HepG2 (cell line): ENCODE measurements at regions not wholly inside any gene's neighbourhood (a gene's known extent, or its start where the extent isn't known, plus 50 kb on each side); places are given as distances from the start of the nearest gene placed in this dataset.

Source experiments
- ATAC-seq: fragments of 200-7000 bp; cut with Tn5 transposase; 3 replicates; pipeline ENCODE4 v1.9.1; 2020; ENCODE audit warnings: mild to moderate bottlenecking, moderate library complexity
- BruUV-seq: library from RNA; stranded (reverse); fragments of 400-500 nt; replicated peaks from 2 replicates; lab custom pipeline; 2021; lab: Mats Ljungman, UMichigan
- CTCF ChIA-PET: fragments of 300-600 bp; formaldehyde crosslinking; extraction: SDS; loops from one replicate; lab custom pipeline; 2021; ENCODE audit warnings: low total read pairs, inconsistent platforms, low intra/inter-chr PET ratio; lab: Yijun Ruan, JAX
- POLR2A ChIA-PET: fragments of 350-600 bp; sonication (Branson Sonifier 250); formaldehyde crosslinking; loops from one replicate; lab custom pipeline; 2020; ENCODE audit warnings: antibody characterized with exemption, inconsistent platforms; lab: Yijun Ruan, JAX
- DNase-seq: peaks from one replicate; pipeline ENCODE4 v3.0.0-alpha.2; 2015; ENCODE audit warnings: low spot score
- FAIRE-seq: peaks from 3 replicates; lab custom pipeline; 2011; peaks lifted over from hg19 to GRCh38; lab: Jason Lieb, UNC
- H2AFZ ChIP-seq: one replicate; pipeline ENCODE4 v1.6.1; 2011; ENCODE audit warnings: low read length, inconsistent platforms
- H3K27ac ChIP-seq: fragments of 300-600 bp; 3 replicates; pipeline ENCODE4 v1.8.0; 2011; ENCODE audit warnings: mixed run types, mild to moderate bottlenecking, mixed read lengths, low read length, inconsistent platforms; ENCODE audit not compliant: insufficient read depth; ENCODE audit errors: extremely low read length
- H3K27me3 ChIP-seq, 2 experiments: fragments of 200-600 bp in 1 of 2; 2 replicates in 1 of 2; 3 replicates in 1 of 2; pipeline versions ENCODE4 v1.6.0 to v1.8.0; 2011; ENCODE audit warnings: low read length in 2 of 2, mild to moderate bottlenecking in 2 of 2, moderate library complexity in 2 of 2, inconsistent platforms in 1 of 2; ENCODE audit not compliant: insufficient read depth in 2 of 2, control insufficient read depth in 1 of 2
- H3K36me3 ChIP-seq, 2 experiments: fragments of 200-600 bp in 1 of 2; replicated peaks in 1 of 2; 2 replicates in 1 of 2; 3 replicates in 1 of 2; pipeline versions ENCODE4 v1.5.1 to v1.8.0; 2011; ENCODE audit warnings: low read length in 2 of 2, inconsistent platforms in 1 of 2; ENCODE audit not compliant: insufficient read depth in 2 of 2, control insufficient read depth in 1 of 2
- H3K4me1 ChIP-seq: 2 replicates; pipeline ENCODE4 v1.5.1; 2012; ENCODE audit warnings: low read length, inconsistent platforms; ENCODE audit not compliant: insufficient read depth
- H3K4me2 ChIP-seq: 2 replicates; pipeline ENCODE4 v1.6.0; 2011; ENCODE audit warnings: low read depth, low read length, inconsistent platforms
- H3K4me3 ChIP-seq, 3 experiments: fragments of 200-600 bp in 1 of 3; sonication (generic), shearing (Covaris generic) in 1 of 3; replicated peaks in 1 of 3; 2 replicates each; pipeline ENCODE4 v1.5.1; 2011 to 2016; ENCODE audit warnings: low read length in 3 of 3, inconsistent platforms in 2 of 3, low read depth in 2 of 3, mild to moderate bottlenecking in 2 of 3, control low read depth in 1 of 3, mixed read lengths in 1 of 3; ENCODE audit not compliant: insufficient read depth in 1 of 3
- H3K79me2 ChIP-seq: one replicate; pipeline ENCODE4 v1.6.1; 2011; ENCODE audit warnings: low read length, inconsistent platforms; ENCODE audit not compliant: insufficient read depth
- H3K9ac ChIP-seq: 2 replicates; pipeline ENCODE4 v1.6.0; 2011; ENCODE audit warnings: mild to moderate bottlenecking, low read depth, low read length, inconsistent platforms; ENCODE audit not compliant: insufficient read depth
- H3K9me3 ChIP-seq: 2 replicates; pipeline ENCODE4 v1.5.1; 2012; ENCODE audit warnings: mild to moderate bottlenecking, low read length
- H4K20me1 ChIP-seq: 2 replicates; pipeline ENCODE4 v1.6.0; 2011; ENCODE audit warnings: inconsistent platforms, mild to moderate bottlenecking, low read length, moderate library complexity; ENCODE audit not compliant: insufficient read depth
- ARNT2 ChIP-seq: sonication (generic); formaldehyde crosslinking; IDR thresholded peaks from 2 replicates; pipeline ENCODE4 v1.8.0; 2022; ENCODE audit warnings: mild to moderate bottlenecking, low read depth, missing genetic modification reagents, moderate library complexity
- CREB1 ChIP-seq, 2 experiments: fragments of 450-650 bp in 1 of 2; IDR thresholded peaks; 2 replicates each; pipeline ENCODE4 v1.6.1; 2016 to 2017; ENCODE audit warnings: control low read depth in 1 of 2, mild to moderate bottlenecking in 1 of 2, missing compliant biosample characterization in 1 of 2, missing genetic modification characterization in 1 of 2
- GTF2F1 ChIP-seq: fragments of 150-350 bp; IDR thresholded peaks from 2 replicates; pipeline ENCODE4 v1.6.1; 2014; ENCODE audit warnings: low read length
- HBP1 ChIP-seq: IDR thresholded peaks from 2 replicates; pipeline ENCODE4 v1.6.1; 2016; ENCODE audit warnings: low read depth, control low read depth
- HOXA5 ChIP-seq: sonication (generic); formaldehyde crosslinking; IDR thresholded peaks from 2 replicates; pipeline ENCODE4 v1.4.0; 2020; ENCODE audit warnings: missing genetic modification reagents
- MNT ChIP-seq: fragments of 450-650 bp; IDR thresholded peaks from 2 replicates; pipeline ENCODE4 v1.6.1; 2016
- PAX8 ChIP-seq: sonication (generic); formaldehyde crosslinking; IDR thresholded peaks from 2 replicates; pipeline ENCODE4 v1.8.0; 2022; ENCODE audit warnings: mild to moderate bottlenecking, missing genetic modification reagents, borderline replicate concordance
- ZKSCAN8 ChIP-seq: IDR thresholded peaks from 2 replicates; pipeline ENCODE4 v1.6.1; 2016; ENCODE audit warnings: borderline replicate concordance, missing genetic modification reagents, missing compliant biosample characterization
- ZMYM3 ChIP-seq: sonication (generic); formaldehyde crosslinking; IDR thresholded peaks from 2 replicates; pipeline ENCODE4 v1.5.1; 2020; ENCODE audit warnings: mild to moderate bottlenecking, missing genetic modification reagents
- ZNF251 ChIP-seq: sonication (generic); formaldehyde crosslinking; IDR thresholded peaks from 2 replicates; pipeline ENCODE4 v1.9.0; 2021; ENCODE audit warnings: mild to moderate bottlenecking, missing genetic modification reagents
- ZNF747 ChIP-seq: sonication (generic); formaldehyde crosslinking; IDR thresholded peaks from 2 replicates; pipeline ENCODE4 v1.8.1; 2023; ENCODE audit warnings: missing genetic modification reagents, mild to moderate bottlenecking, borderline replicate concordance
- in situ Hi-C: cut with HindIII; loops from 2 replicates; pipeline ENCODE4 v1.10.0; 2017; ENCODE audit warnings: low pct_unique_long_range_greater_than_20kb; ENCODE audit not compliant: extremely low pct_ligation_motif_present
- intact Hi-C: fragments of 100-400 bp; cut with micrococcal nuclease; formaldehyde crosslinking; loops from one replicate; pipeline ENCODE4 v1.10.0; 2022; ENCODE audit not compliant: unreplicated experiment
- TF ChIP-seq, protein P1 (sequence below): IDR thresholded peaks from 2 replicates; pipeline ENCODE4 v1.6.1; 2018; ENCODE audit warnings: missing genetic modification reagents, mild to moderate bottlenecking, missing compliant biosample characterization
- TF ChIP-seq, protein P2 (sequence below): sonication (generic); formaldehyde crosslinking; IDR thresholded peaks from 2 replicates; pipeline ENCODE4 v1.9.0; 2021; ENCODE audit warnings: missing genetic modification reagents, mild to moderate bottlenecking, borderline replicate concordance
- TF ChIP-seq, protein P3 (sequence below): sonication (generic); formaldehyde crosslinking; IDR thresholded peaks from 2 replicates; pipeline ENCODE4 v1.8.1; 2023; ENCODE audit warnings: missing genetic modification reagents, inconsistent platforms, borderline replicate concordance
- TF ChIP-seq, protein P4 (sequence below): sonication (generic); formaldehyde crosslinking; IDR thresholded peaks from 2 replicates; pipeline ENCODE4 v1.8.0; 2022; ENCODE audit warnings: missing genetic modification reagents, mild to moderate bottlenecking, borderline replicate concordance

DNA sequence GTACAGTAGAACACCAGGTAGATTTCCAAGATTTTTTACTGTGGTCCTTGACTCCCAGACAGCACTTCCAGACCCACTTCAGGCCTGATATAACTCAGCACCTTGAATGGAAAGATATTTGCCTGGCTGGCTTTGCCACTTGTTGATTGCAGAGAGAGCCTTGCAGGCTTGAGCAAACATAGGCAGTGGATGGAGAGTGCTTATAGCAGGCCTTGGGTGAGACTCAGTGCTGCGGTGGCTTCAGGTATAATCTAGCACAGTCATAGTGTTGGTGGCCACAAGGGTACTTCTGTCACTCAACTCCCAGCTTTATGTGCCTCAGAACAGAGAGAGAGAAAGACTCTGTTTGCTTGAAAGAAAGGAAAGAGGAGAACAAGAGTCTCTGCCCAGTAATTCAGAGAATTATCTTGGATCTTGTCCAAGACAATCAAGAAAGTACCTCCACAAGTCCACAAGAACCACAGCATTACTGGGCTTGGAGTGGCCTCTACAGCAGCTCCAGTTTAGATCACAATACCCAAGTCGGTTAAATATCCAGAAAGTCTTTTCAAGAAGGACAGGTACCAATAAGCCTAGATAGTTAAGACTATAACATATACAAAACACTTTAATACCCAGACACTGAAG lies 70.5 kb upstream of the FKBP1C start (continued):
- TF ChIP-seq HBP1 (no peak), ARNT2 (CRISPR knock-in tag) (no peak), GTF2F1 (no peak)
- TF ChIP-seq, protein P1, sequence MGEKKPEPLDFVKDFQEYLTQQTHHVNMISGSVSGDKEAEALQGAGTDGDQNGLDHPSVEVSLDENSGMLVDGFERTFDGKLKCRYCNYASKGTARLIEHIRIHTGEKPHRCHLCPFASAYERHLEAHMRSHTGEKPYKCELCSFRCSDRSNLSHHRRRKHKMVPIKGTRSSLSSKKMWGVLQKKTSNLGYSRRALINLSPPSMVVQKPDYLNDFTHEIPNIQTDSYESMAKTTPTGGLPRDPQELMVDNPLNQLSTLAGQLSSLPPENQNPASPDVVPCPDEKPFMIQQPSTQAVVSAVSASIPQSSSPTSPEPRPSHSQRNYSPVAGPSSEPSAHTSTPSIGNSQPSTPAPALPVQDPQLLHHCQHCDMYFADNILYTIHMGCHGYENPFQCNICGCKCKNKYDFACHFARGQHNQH (CRISPR knock-in tag) = no peak
- TF ChIP-seq, all 625 proteins: peak for 0

- BruUV-seq = no TSS peak
- Histone ChIP-seq H3K79me2 (no peaks in the 10 kb centered on the region), H3K36me3 (no peaks in the 10 kb centered on the region), H3K9me3 (no peaks in the 10 kb centered on the region), H2AFZ (no peak overlapping the region), H3K27ac (no peak overlapping the region), H4K20me1 (no peaks in the 10 kb centered on the region), H3K4me3 (no peak overlapping the region), H3K9ac (no peak overlapping the region), H3K27me3 (no peaks in the 10 kb centered on the region), H3K4me1 (no peaks in the 10 kb centered on the region), H3K4me2 (no peak overlapping the region)
- in situ Hi-C loops (no loop called here), intact Hi-C loops (no loop called here)
- no peak for DNase-seq
- no peak for ATAC-seq
- no peak for FAIRE-seq
- no peak for TF ChIP-seq ZNF747 (CRISPR knock-in tag)
- no peak for TF ChIP-seq ZMYM3
- no peak for TF ChIP-seq ZKSCAN8
- no peak for TF ChIP-seq MNT
- TF ChIP-seq HOXA5 (CRISPR knock-in tag) = no peak
- TF ChIP-seq, protein P2, sequence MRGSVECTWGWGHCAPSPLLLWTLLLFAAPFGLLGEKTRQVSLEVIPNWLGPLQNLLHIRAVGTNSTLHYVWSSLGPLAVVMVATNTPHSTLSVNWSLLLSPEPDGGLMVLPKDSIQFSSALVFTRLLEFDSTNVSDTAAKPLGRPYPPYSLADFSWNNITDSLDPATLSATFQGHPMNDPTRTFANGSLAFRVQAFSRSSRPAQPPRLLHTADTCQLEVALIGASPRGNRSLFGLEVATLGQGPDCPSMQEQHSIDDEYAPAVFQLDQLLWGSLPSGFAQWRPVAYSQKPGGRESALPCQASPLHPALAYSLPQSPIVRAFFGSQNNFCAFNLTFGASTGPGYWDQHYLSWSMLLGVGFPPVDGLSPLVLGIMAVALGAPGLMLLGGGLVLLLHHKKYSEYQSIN = no peak
- TF ChIP-seq, protein P3, sequence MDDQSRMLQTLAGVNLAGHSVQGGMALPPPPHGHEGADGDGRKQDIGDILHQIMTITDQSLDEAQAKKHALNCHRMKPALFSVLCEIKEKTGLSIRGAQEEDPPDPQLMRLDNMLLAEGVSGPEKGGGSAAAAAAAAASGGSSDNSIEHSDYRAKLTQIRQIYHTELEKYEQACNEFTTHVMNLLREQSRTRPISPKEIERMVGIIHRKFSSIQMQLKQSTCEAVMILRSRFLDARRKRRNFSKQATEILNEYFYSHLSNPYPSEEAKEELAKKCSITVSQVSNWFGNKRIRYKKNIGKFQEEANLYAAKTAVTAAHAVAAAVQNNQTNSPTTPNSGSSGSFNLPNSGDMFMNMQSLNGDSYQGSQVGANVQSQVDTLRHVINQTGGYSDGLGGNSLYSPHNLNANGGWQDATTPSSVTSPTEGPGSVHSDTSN (CRISPR knock-in tag) = no peak
- TF ChIP-seq ZNF251 (CRISPR knock-in tag) = no peak
- TF ChIP-seq, protein P4, sequence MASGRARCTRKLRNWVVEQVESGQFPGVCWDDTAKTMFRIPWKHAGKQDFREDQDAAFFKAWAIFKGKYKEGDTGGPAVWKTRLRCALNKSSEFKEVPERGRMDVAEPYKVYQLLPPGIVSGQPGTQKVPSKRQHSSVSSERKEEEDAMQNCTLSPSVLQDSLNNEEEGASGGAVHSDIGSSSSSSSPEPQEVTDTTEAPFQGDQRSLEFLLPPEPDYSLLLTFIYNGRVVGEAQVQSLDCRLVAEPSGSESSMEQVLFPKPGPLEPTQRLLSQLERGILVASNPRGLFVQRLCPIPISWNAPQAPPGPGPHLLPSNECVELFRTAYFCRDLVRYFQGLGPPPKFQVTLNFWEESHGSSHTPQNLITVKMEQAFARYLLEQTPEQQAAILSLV (CRISPR knock-in tag) = no peak
- no peak for TF ChIP-seq CREB1 (IDR thresholded peaks at IDR 0.05)
- no peak for TF ChIP-seq CREB1 (CRISPR knock-in tag; IDR thresholded peaks at IDR 0.05)
- no peak for TF ChIP-seq PAX8 (CRISPR knock-in tag)
- ChIA-PET POLR2A (no interaction called here), CTCF (no interaction called here)
Measured at GRCh38 chr6:63149730-63150129, 61.5 kb upstream of the FKBP1C start.
